Vagina (tissue), 2 donors: ENCODE measurements at regions not wholly inside any gene's neighbourhood (a gene's known extent, or its start where the extent isn't known, plus 50 kb on each side); places are given as distances from the start of the nearest gene placed in this dataset.

ENCODE experiments used
- DNase-seq, 2 donors: peaks; one replicate each; pipeline ENCODE4 v3.0.0-alpha.2; 2017; ENCODE audit errors: extremely low spot score in 2 of 2
- H3K27ac ChIP-seq: fragments of 200-600 bp; sonication (generic); one replicate; pipeline ENCODE4 v1.5.1; 2019
- H3K27me3 ChIP-seq: fragments of 200-600 bp; sonication (generic); one replicate; pipeline ENCODE4 v1.5.1; 2019
- H3K36me3 ChIP-seq, 2 donors: fragments of 200-600 bp; sonication (generic); one replicate each; pipeline ENCODE4 v1.5.1; 2017 to 2019
- H3K4me1 ChIP-seq: fragments of 200-600 bp; sonication (generic); one replicate; pipeline ENCODE4 v1.5.1; 2019
- H3K4me3 ChIP-seq, 2 donors: fragments of 200-600 bp; sonication (generic); 1 replicate in 1 of 2; 2 replicates in 1 of 2; pipeline ENCODE4 v1.5.1; 2016 to 2019
- H3K9me3 ChIP-seq: fragments of 200-600 bp; sonication (generic); one replicate; pipeline ENCODE4 v1.5.1; 2019
- POLR2A ChIP-seq, 2 donors: fragments of 450-650 bp; IDR thresholded peaks; one replicate each; pipeline ENCODE4 v1.6.1; 2017; ENCODE audit warnings: antibody characterized with exemption in 2 of 2, mild to moderate bottlenecking in 2 of 2, moderate library complexity in 2 of 2
- POLR2AphosphoS5 ChIP-seq, 2 donors: sonication (generic); formaldehyde crosslinking; IDR thresholded peaks; one replicate each; pipeline ENCODE4 v1.9.0; 2017; ENCODE audit warnings: antibody characterized with exemption in 2 of 2, mild to moderate bottlenecking in 2 of 2, low read depth in 1 of 2; ENCODE audit not compliant: insufficient read depth in 1 of 2
- intact Hi-C: fragments of 100-400 bp; cut with DNase I; formaldehyde crosslinking; loops from one replicate; pipeline ENCODE4 v1.15.1; 2023
- TF ChIP-seq, protein P1 (sequence below), 3 experiments: fragments of 450-650 bp in 2 of 3; fragments of 200-600 bp in 1 of 3; sonication (generic) in 1 of 3; IDR thresholded peaks; one replicate each; pipeline ENCODE4 v1.5.1; 2017 to 2019; ENCODE audit warnings: antibody characterized with exemption in 3 of 3, mild to moderate bottlenecking in 2 of 3, moderate library complexity in 2 of 3

DNA sequence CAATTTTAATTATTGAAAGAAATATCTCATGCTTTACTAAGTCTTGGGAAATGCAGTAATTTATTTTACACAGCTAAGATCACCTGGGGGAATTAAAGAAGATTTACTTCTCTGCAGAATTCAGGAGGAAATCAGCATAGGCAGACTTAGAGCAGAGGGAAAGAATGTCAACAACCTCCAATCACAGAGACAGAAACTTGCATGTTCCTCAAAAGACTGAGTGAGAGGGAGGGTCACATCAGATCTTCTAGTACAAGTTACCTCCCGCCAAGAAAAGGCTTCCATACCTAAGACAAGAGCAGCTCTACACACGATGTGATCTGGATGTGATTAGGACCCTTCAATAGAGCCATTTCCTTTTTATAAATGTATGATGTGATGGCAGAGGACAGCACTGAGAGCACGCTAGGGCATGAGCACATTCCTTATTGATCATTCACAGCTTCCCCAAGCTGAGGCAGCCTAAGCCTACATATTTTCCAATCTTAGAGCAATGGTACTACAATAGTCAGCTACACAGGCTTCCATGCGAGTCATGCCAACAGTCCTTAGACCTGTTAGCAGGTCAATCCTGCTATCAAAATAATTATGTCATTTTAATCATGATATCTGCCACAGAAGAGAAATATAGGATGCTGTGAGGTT is 403.3 kb downstream of the ETNK1 start:
- H3K27ac ChIP-seq, result no peak overlapping the region
- H3K4me1 ChIP-seq, result no peaks in the 10 kb centered on the region
- no peaks in the 10 kb centered on the region for H3K9me3 ChIP-seq
- intact Hi-C loops, result no loop called here
- H3K36me3 ChIP-seq, result no peaks in the 10 kb centered on the region
- DNase-seq, result no peak
- H3K27me3 ChIP-seq, result no peaks in the 10 kb centered on the region
- no peak overlapping the region for H3K4me3 ChIP-seq
- TF ChIP-seq POLR2AphosphoS5 (IDR thresholded peaks at IDR 0.05; ENCODE audit: insufficient read depth in 1 of 2, low read depth in 1 of 2), result no peak
- TF ChIP-seq, protein P1, sequence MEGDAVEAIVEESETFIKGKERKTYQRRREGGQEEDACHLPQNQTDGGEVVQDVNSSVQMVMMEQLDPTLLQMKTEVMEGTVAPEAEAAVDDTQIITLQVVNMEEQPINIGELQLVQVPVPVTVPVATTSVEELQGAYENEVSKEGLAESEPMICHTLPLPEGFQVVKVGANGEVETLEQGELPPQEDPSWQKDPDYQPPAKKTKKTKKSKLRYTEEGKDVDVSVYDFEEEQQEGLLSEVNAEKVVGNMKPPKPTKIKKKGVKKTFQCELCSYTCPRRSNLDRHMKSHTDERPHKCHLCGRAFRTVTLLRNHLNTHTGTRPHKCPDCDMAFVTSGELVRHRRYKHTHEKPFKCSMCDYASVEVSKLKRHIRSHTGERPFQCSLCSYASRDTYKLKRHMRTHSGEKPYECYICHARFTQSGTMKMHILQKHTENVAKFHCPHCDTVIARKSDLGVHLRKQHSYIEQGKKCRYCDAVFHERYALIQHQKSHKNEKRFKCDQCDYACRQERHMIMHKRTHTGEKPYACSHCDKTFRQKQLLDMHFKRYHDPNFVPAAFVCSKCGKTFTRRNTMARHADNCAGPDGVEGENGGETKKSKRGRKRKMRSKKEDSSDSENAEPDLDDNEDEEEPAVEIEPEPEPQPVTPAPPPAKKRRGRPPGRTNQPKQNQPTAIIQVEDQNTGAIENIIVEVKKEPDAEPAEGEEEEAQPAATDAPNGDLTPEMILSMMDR (IDR thresholded peaks at IDR 0.05), result no peak
- TF ChIP-seq POLR2A (IDR thresholded peaks at IDR 0.05), result no peak

DNA sequence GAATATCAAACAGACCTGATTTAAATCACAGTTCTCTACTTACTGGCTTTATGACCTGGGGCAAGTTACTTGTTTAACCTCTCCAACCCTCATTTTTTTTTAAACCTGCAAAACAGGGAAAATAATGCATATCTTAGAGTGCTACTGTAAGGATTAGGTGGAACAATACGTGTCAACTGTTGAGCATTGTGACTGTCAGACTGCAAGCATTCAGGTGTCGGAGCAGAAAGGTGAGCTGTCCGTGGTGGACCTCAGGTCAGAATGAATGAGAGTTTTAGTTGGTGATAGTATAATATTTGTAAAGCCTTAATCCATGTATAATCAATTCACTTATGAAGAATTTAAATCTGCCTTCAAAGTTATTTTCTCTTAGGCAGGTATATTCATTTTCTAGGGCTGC is 404.2 kb downstream of the ETNK1 start:
- Histone ChIP-seq H3K27ac (no peak overlapping the region), H3K4me3 (no peak overlapping the region), H3K4me1 (no peaks in the 10 kb centered on the region), H3K36me3 (no peaks in the 10 kb centered on the region), H3K9me3 (no peaks in the 10 kb centered on the region), H3K27me3 (no peaks in the 10 kb centered on the region)
- intact Hi-C loops, result no loop called here
- DNase-seq, result no peak
- TF ChIP-seq POLR2A (IDR thresholded peaks at IDR 0.05) (no peak), POLR2AphosphoS5 (IDR thresholded peaks at IDR 0.05; ENCODE audit: insufficient read depth in 1 of 2, low read depth in 1 of 2) (no peak)
- TF ChIP-seq, protein P1 (IDR thresholded peaks at IDR 0.05), result no peak

DNA sequence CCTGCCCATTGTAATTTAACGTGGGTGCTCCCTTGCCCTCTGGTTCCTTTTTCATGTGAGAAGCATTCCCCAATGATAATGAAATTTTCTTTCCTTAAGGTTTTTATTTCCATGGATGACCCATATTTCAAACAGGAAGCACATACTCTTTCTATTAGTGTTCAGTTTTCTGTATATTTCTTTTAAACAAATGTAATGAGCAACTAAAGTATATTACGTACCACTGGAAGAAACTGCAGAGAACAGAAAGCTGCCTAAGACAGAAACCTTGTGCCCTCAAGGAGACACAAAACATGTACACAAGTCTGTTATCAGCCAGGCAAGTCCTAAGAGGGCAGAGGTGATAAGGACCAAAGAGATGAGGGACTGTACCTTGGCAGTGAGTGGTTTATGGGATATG is 414.9 kb downstream of the ETNK1 start:
- no peak for DNase-seq
- TF ChIP-seq POLR2A (IDR thresholded peaks at IDR 0.05), result no peak
- TF ChIP-seq, protein P1 (IDR thresholded peaks at IDR 0.05), result no peak
- TF ChIP-seq POLR2AphosphoS5 (IDR thresholded peaks at IDR 0.05; ENCODE audit: insufficient read depth in 1 of 2, low read depth in 1 of 2), result no peak
- Histone ChIP-seq H3K4me1 (no peaks in the 10 kb centered on the region), H3K36me3 (no peaks in the 10 kb centered on the region), H3K27ac (no peak overlapping the region), H3K9me3 (no peaks in the 10 kb centered on the region), H3K27me3 (no peaks in the 10 kb centered on the region), H3K4me3 (no peak overlapping the region)
- intact Hi-C loops, result no loop called here

DNA sequence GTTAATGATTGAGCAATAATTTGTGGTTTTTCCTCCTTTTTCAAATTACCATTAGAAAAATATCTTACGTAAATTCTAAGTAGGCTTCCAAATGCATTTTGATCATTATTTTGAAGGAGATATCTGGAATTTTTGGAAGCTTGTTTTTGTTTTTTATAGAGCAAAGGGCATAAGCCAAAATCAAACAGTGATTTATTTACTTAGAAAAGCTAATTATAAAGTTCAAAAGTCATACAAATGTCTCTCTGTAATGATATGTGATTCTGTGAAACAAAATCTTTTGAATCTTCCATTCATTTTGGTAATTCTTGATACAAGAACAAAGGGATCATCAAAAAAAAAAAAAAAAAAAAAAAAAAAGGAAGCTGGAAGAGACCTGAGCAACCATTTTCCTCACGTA is 416.8 kb downstream of the ETNK1 start:
- no peak for DNase-seq

DNA sequence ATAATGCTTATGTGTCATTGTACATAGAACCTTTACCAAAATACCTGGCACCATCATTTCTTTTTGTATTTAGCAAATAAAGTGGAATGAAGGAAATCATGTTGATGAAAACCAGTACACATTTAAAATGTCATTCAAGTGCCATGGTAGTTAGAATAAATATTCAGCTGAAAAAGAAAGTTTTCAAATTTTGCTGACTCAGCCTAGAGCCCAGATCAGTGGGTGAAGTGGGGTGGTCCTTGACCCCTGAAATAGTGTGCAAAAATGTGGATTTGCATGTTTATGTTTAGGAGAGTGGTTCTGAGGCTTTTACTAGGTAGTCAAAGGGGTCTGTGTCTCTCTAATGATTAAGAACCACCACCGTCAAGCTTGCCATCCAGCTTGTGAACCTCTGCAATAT is 418.7 kb downstream of the ETNK1 start:
- intact Hi-C loops, result no loop called here

More for the DNA sequence above, 416.8 kb downstream of the ETNK1 start:
- Histone ChIP-seq H3K36me3 (no peaks in the 10 kb centered on the region), H3K4me1 (no peaks in the 10 kb centered on the region), H3K4me3 (no peak overlapping the region), H3K27ac (no peak overlapping the region), H3K9me3 (no peaks in the 10 kb centered on the region), H3K27me3 (no peaks in the 10 kb centered on the region)
- no peak for TF ChIP-seq POLR2A (IDR thresholded peaks at IDR 0.05)
- TF ChIP-seq, protein P1 (IDR thresholded peaks at IDR 0.05), result no peak
- TF ChIP-seq POLR2AphosphoS5 (IDR thresholded peaks at IDR 0.05; ENCODE audit: insufficient read depth in 1 of 2, low read depth in 1 of 2), result no peak
- intact Hi-C loops, result no loop called here

More for the DNA sequence above, 418.7 kb downstream of the ETNK1 start:
- no peaks in the 10 kb centered on the region for H3K4me1 ChIP-seq
- no peak overlapping the region for H3K4me3 ChIP-seq
- H3K36me3 ChIP-seq, result no peaks in the 10 kb centered on the region
- TF ChIP-seq, protein P1 (IDR thresholded peaks at IDR 0.05), result no peak
- TF ChIP-seq POLR2A (IDR thresholded peaks at IDR 0.05), result no peak
- no peak for TF ChIP-seq POLR2AphosphoS5 (IDR thresholded peaks at IDR 0.05; ENCODE audit: insufficient read depth in 1 of 2, low read depth in 1 of 2)
- no peak for DNase-seq
- H3K27ac ChIP-seq, result no peak overlapping the region
- no peaks in the 10 kb centered on the region for H3K9me3 ChIP-seq
- no peaks in the 10 kb centered on the region for H3K27me3 ChIP-seq
